A673 (cell line): ENCODE measurements at regions not wholly inside any gene's neighbourhood (a gene's known extent, or its start where the extent isn't known, plus 50 kb on each side); places are given as distances from the start of the nearest gene placed in this dataset.

Experiments used
- BruUV-seq: library from RNA; stranded (reverse); fragments of 400-500 nt; replicated peaks from 2 replicates; lab custom pipeline; 2021; lab: Mats Ljungman, UMichigan
- CTCF ChIA-PET: fragments of 300-600 bp; sonication (Branson Sonifier 250); formaldehyde crosslinking; loops from one replicate; lab custom pipeline; 2022; ENCODE audit warnings: antibody characterized with exemption; lab: Charles Lee
- POLR2A ChIA-PET: fragments of 300-600 bp; sonication (Branson Sonifier 250); formaldehyde crosslinking; loops from one replicate; lab custom pipeline; 2022; ENCODE audit warnings: antibody characterized with exemption; ENCODE audit not compliant: low non-redundant PET; lab: Charles Lee
- DNase-seq: peaks from one replicate; pipeline ENCODE4 v3.0.0-alpha.2; 2015; ENCODE audit warnings: low spot score
- H3K27ac ChIP-seq: fragments of 200-600 bp; sonication (generic); 2 replicates; pipeline ENCODE4 v1.5.1; 2016; ENCODE audit warnings: mixed run types, low read depth, mild to moderate bottlenecking, mixed read lengths, antibody characterized with exemption, low read length; ENCODE audit not compliant: poor library complexity, severe bottlenecking
- H3K27me3 ChIP-seq: fragments of 200-600 bp; sonication (generic); replicated peaks from 2 replicates; pipeline ENCODE4 v1.6.1; 2017; ENCODE audit warnings: mixed run types, low read depth, mild to moderate bottlenecking, mixed read lengths, antibody characterized with exemption, low read length; ENCODE audit not compliant: insufficient read depth, poor library complexity
- H3K36me3 ChIP-seq: fragments of 200-600 bp; sonication (generic); 2 replicates; pipeline ENCODE4 v1.6.1; 2016; ENCODE audit warnings: mixed run types, mild to moderate bottlenecking, mixed read lengths, antibody characterized with exemption, low read length; ENCODE audit not compliant: insufficient read depth, poor library complexity, severe bottlenecking
- H3K4me1 ChIP-seq: fragments of 200-600 bp; sonication (generic); 2 replicates; pipeline ENCODE4 v1.6.1; 2017; ENCODE audit warnings: mixed run types, mild to moderate bottlenecking, mixed read lengths, antibody characterized with exemption, low read length; ENCODE audit not compliant: insufficient read depth, poor library complexity, severe bottlenecking
- H3K4me3 ChIP-seq: fragments of 200-600 bp; sonication (generic); 2 replicates; pipeline ENCODE4 v1.5.1; 2016; ENCODE audit warnings: low read depth, mixed run types, mild to moderate bottlenecking, mixed read lengths, low read length; ENCODE audit not compliant: poor library complexity, severe bottlenecking
- H3K9me3 ChIP-seq: fragments of 200-600 bp; sonication (generic); 2 replicates; pipeline ENCODE4 v1.6.1; 2016; ENCODE audit warnings: mixed run types, low read depth, mild to moderate bottlenecking, mixed read lengths, antibody characterized with exemption, low read length; ENCODE audit not compliant: poor library complexity, severe bottlenecking
- EZH2 ChIP-seq: fragments of 200-600 bp; sonication (generic); IDR thresholded peaks from 2 replicates; pipeline ENCODE4 v1.6.1; 2017; ENCODE audit warnings: borderline replicate concordance, low read depth, mild to moderate bottlenecking, mixed read lengths, antibody characterized with exemption, low read length; ENCODE audit not compliant: poor library complexity, severe bottlenecking
- intact Hi-C: fragments of 100-400 bp; cut with micrococcal nuclease; formaldehyde crosslinking; loops from one replicate; pipeline ENCODE4 v1.10.0; 2022; ENCODE audit not compliant: unreplicated experiment
- TF ChIP-seq, protein P1 (sequence below): fragments of 300-800, 200-600 bp; sonication (generic); conservative IDR thresholded peaks from 2 replicates; pipeline ENCODE4 v1.5.1; 2017; ENCODE audit warnings: low read depth, mild to moderate bottlenecking, antibody characterized with exemption, low read length, moderate library complexity, mixed read lengths

GRCh38 chr22:49534386-49534785 is 293.3 kb downstream of the BRD1 start:
- no peaks in the 10 kb centered on the region for H3K9me3 ChIP-seq
- H3K27ac ChIP-seq: no peak overlapping the region
- intact Hi-C loops: no loop called here
- POLR2A ChIA-PET: no interaction called here
- CTCF ChIA-PET: no interaction called here
- no peak for DNase-seq
- H3K36me3 ChIP-seq: no peaks in the 10 kb centered on the region
- no peak overlapping the region for H3K4me3 ChIP-seq
- no peak for TF ChIP-seq EZH2
- TF ChIP-seq, protein P1, sequence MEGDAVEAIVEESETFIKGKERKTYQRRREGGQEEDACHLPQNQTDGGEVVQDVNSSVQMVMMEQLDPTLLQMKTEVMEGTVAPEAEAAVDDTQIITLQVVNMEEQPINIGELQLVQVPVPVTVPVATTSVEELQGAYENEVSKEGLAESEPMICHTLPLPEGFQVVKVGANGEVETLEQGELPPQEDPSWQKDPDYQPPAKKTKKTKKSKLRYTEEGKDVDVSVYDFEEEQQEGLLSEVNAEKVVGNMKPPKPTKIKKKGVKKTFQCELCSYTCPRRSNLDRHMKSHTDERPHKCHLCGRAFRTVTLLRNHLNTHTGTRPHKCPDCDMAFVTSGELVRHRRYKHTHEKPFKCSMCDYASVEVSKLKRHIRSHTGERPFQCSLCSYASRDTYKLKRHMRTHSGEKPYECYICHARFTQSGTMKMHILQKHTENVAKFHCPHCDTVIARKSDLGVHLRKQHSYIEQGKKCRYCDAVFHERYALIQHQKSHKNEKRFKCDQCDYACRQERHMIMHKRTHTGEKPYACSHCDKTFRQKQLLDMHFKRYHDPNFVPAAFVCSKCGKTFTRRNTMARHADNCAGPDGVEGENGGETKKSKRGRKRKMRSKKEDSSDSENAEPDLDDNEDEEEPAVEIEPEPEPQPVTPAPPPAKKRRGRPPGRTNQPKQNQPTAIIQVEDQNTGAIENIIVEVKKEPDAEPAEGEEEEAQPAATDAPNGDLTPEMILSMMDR: no peak
- no peaks in the 10 kb centered on the region for H3K4me1 ChIP-seq
- H3K27me3 ChIP-seq: no peaks in the 10 kb centered on the region
- no TSS peak for BruUV-seq

DNA sequence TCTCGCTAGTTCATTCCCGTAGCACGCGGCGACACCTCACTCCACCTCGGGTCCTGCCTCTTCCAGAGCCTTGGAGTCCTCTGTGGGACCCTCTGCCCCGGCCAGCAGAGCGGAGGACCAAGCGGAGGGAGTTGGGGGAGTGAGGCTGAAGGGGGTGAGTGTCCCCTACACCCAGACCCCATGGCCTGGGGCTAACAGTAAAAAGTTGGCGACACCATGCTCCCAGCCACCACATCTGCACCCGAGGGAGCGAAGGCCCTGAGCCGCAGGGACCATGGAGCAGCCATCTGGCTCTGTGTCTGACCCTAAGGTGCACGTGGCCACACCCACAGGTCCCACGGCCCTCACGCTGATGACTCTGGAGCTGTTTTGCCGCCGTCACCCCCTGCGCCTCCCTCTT is 293.8 kb downstream of the BRD1 start:
- ChIA-PET CTCF (no interaction called here), POLR2A (no interaction called here)
- Histone ChIP-seq H3K4me1 (no peaks in the 10 kb centered on the region), H3K27ac (no peak overlapping the region), H3K4me3 (no peak overlapping the region), H3K36me3 (no peaks in the 10 kb centered on the region), H3K9me3 (no peaks in the 10 kb centered on the region), H3K27me3 (no peaks in the 10 kb centered on the region)
- no peak for DNase-seq
- no TSS peak for BruUV-seq
- intact Hi-C loops: no loop called here
- TF ChIP-seq EZH2: no peak
- TF ChIP-seq, protein P1: no peak

DNA sequence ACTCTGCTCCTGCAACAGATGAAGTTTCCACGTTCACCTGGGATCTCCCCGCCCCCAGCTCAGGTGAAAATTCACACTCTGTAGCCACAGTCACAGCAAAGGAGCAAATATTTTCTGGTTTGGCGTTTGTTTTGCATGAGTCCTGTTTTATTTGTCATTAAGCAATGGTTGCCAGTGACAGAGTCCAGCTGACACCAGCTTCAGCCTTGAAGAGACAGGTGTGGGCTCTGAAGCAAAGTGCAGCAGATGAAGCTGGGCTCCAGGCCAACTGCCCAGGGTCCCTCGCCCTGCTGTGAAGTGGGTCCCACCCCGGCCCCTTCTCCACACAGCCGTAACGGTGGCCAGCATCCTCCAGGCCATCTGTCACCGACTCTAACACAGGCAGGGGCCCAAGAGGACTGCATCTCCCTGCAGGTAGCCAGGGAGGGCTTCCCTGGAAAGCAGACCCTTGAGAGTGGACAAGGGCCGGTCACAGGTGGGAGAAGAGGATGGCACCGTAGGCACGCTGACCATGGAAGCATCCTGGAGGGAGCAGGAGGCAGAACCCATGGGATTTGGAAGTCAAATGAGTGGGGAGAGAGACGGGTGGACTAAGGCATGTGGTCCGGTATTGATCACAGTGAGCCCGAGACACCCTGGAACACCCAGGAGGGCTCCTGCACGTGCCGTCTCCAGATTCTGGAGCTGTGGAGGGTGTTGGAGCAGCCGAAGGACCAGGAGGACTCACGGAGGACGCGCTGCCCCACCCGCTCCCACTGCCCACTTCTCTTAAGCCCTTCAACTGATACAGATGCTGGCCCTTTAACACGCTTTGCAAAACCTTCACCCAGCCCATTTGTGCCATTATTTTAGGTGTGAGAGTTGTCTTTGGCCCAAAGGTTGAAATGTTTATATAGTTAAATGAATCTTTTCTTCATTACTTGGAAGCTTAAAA is 294.5 kb downstream of the BRD1 start:
- Histone ChIP-seq H3K27ac (no peak overlapping the region), H3K9me3 (no peaks in the 10 kb centered on the region), H3K4me3 (no peak overlapping the region), H3K4me1 (no peaks in the 10 kb centered on the region), H3K27me3 (no peaks in the 10 kb centered on the region), H3K36me3 (no peaks in the 10 kb centered on the region)
- CTCF ChIA-PET: no interaction called here
- POLR2A ChIA-PET: no interaction called here
- DNase-seq: no peak
- no peak for TF ChIP-seq EZH2
- TF ChIP-seq, protein P1: no peak
- no TSS peak for BruUV-seq
- intact Hi-C loops: no loop called here
